HEK293T (cell line): ENCODE measurements at regions not wholly inside any gene's neighbourhood (a gene's known extent, or its start where the extent isn't known, plus 50 kb on each side); places are given as distances from the start of the nearest gene placed in this dataset.

Source experiments
- CTCF ChIA-PET: fragments of 350-600 bp; formaldehyde crosslinking; extraction: SDS; loops from one replicate; lab custom pipeline; 2021; ENCODE audit warnings: antibody characterized with exemption, inconsistent platforms; lab: Yijun Ruan, JAX
- POLR2A ChIA-PET: fragments of 350-600 bp; formaldehyde crosslinking; extraction: SDS; loops from one replicate; lab custom pipeline; 2020; ENCODE audit warnings: antibody characterized with exemption, inconsistent platforms; lab: Yijun Ruan, JAX
- DNase-seq: peaks from one replicate; pipeline ENCODE4 v3.0.0; 2012; ENCODE audit warnings: mixed read lengths; ENCODE audit errors: extremely low spot score
- ARNT ChIP-seq: fragments of 450-650 bp; IDR thresholded peaks from 2 replicates; pipeline ENCODE4 v1.6.1; 2017; ENCODE audit warnings: mild to moderate bottlenecking
- BHLHE40 ChIP-seq: fragments of 450-650 bp; IDR thresholded peaks from 2 replicates; pipeline ENCODE4 v1.6.1; 2016; ENCODE audit warnings: mild to moderate bottlenecking, moderate library complexity, borderline replicate concordance
- CTBP1 ChIP-seq: fragments of 450-650 bp; IDR thresholded peaks from 2 replicates; pipeline ENCODE4 v1.6.1; 2016; ENCODE audit warnings: borderline replicate concordance
- ELF4 ChIP-seq: fragments of 450-650 bp; IDR thresholded peaks from 2 replicates; pipeline ENCODE4 v1.6.1; 2017; ENCODE audit warnings: antibody characterized with exemption
- FOXA1 ChIP-seq: fragments of 450-650 bp; IDR thresholded peaks from 2 replicates; pipeline ENCODE4 v1.6.1; 2016; ENCODE audit warnings: mild to moderate bottlenecking
- FOXK2 ChIP-seq: fragments of 450-650 bp; IDR thresholded peaks from 2 replicates; pipeline ENCODE4 v1.6.1; 2016; ENCODE audit warnings: mild to moderate bottlenecking
- FOXM1 ChIP-seq: fragments of 450-650 bp; IDR thresholded peaks from 2 replicates; pipeline ENCODE4 v1.6.1; 2017; ENCODE audit warnings: mild to moderate bottlenecking, borderline replicate concordance
- HDGF ChIP-seq: fragments of 450-650 bp; IDR thresholded peaks from 2 replicates; pipeline ENCODE4 v1.6.1; 2017; ENCODE audit warnings: antibody characterized with exemption, borderline replicate concordance
- L3MBTL2 ChIP-seq: fragments of 450-650 bp; conservative IDR thresholded peaks from 2 replicates; pipeline ENCODE4 v1.6.1; 2016; ENCODE audit warnings: mild to moderate bottlenecking
- LEF1 ChIP-seq: fragments of 450-650 bp; IDR thresholded peaks from 2 replicates; pipeline ENCODE4 v1.6.1; 2017; ENCODE audit warnings: mild to moderate bottlenecking, borderline replicate concordance
- NFRKB ChIP-seq: fragments of 450-650 bp; IDR thresholded peaks from 2 replicates; pipeline ENCODE4 v1.6.1; 2016; ENCODE audit warnings: mild to moderate bottlenecking, moderate library complexity
- SP1 ChIP-seq: fragments of 450-650 bp; IDR thresholded peaks from 2 replicates; pipeline ENCODE4 v1.6.1; 2017
- SUZ12 ChIP-seq: fragments of 450-650 bp; IDR thresholded peaks from 2 replicates; pipeline ENCODE4 v1.6.1; 2016; ENCODE audit warnings: mild to moderate bottlenecking
- TARDBP ChIP-seq: fragments of 450-650 bp; IDR thresholded peaks from 2 replicates; pipeline ENCODE4 v1.6.1; 2016
- ZNF384 ChIP-seq: fragments of 450-650 bp; IDR thresholded peaks from 2 replicates; pipeline ENCODE4 v1.6.1; 2016
- TF ChIP-seq, protein P1 (sequence below): fragments of 450-650 bp; IDR thresholded peaks from 2 replicates; pipeline ENCODE4 v1.6.1; 2016

DNA sequence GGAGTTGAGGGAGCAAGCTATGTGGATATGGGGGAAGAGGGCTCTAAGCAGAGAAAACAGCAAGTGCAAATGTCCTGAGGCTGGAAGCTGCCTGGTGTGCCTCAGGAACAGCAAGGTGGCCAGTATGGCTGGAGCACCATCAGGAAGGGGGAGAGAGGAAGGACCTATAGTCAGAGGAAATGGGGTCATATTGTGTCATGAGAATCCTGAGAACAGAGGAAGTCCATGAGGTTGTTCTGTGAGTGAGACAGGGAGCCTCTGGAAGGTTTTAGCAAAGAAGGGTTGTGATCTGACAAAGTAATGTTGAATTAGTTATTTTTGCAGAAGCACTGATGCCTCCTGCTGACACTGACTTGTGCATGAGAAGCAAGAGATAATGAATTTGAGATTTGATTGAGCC, 204.3 kb downstream of the PTEN start:
- ChIA-PET CTCF (no interaction called here), POLR2A (no interaction called here)
- DNase-seq: no peak
- no peak for TF ChIP-seq NFRKB
- TF ChIP-seq, protein P1, sequence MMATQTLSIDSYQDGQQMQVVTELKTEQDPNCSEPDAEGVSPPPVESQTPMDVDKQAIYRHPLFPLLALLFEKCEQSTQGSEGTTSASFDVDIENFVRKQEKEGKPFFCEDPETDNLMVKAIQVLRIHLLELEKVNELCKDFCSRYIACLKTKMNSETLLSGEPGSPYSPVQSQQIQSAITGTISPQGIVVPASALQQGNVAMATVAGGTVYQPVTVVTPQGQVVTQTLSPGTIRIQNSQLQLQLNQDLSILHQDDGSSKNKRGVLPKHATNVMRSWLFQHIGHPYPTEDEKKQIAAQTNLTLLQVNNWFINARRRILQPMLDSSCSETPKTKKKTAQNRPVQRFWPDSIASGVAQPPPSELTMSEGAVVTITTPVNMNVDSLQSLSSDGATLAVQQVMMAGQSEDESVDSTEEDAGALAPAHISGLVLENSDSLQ: no peak

DNA sequence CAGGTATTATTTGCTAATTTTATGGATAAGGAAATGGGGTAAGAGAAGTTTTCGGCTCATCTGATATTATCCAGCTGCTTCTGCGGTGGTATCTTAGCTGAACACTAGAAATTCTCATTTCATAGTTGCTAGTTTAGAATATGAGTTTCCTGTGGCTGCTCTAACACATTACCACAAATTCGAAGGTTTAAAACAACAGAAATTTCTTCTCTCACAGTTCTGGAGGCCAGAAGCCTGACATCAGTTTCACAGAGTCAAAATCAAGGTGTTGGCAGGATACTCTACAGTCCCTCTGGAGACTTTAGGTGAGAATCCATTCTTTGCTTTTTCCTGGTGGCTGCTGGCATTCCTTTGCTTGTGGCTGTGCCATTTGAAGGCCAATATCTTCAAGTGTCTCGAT, 205.9 kb downstream of the PTEN start:
- DNase-seq: no peak
- ChIA-PET POLR2A (no interaction called here), CTCF (no interaction called here)
- TF ChIP-seq, protein P1: no peak

DNA sequence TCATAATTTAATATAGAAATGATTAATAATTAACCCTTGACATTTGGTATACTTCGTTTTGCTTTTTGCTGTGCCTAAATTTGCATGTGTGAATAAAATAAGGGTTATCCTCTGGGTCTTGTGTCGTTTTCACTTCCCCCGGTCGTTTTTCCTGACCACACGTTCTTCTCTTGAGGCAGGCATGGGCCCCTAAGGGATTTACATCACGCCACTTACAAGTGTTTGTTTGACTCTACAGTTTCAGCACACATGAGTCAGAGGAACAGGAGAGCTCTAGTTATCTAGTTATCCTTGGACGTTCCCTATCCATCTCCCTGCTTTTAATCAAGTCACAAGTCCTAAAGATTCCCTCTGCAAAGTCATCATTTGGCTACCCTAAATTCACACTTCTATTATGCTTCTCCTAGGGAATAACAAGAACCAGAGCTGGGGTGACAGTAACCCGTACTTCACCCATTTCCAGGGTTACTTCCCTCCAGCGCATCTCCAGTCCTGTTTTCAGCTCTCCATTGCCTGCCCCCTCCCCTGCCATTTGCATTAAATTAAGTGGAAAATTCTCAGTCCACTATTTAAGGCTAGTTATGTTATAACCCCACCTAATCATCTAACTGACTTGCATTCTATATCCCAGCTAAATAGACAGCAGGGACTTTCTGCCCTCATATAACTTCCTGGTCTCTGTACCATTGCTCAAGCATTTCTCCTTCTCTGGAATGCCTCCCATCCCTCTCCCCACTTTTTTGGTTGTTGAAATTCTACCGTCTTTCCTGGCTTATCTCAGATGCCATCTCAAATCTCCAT, 206.9 kb downstream of the PTEN start:
- POLR2A ChIA-PET: no interaction called here
- CTCF ChIA-PET: interaction anchor here (0.6 kb wide), 1 partner anchor 29 kb away, joined by 4 read pairs; no protein-coding TSS in a partner anchor
- DNase-seq: peak; percentile 15
- no peak for TF ChIP-seq LEF1
- TF ChIP-seq FOXK2: no peak
- TF ChIP-seq ELF4: no peak
- TF ChIP-seq NFRKB: no peak
- no peak for TF ChIP-seq ZNF384
- TF ChIP-seq, protein P1: no peak
- no peak for TF ChIP-seq FOXM1
- no peak for TF ChIP-seq L3MBTL2
- no peak for TF ChIP-seq CTBP1
- no peak for TF ChIP-seq HDGF
- no peak for TF ChIP-seq SP1
- no peak for TF ChIP-seq SUZ12
- TF ChIP-seq TARDBP: no peak
- no peak for TF ChIP-seq ARNT
- TF ChIP-seq FOXA1: no peak
- no peak for TF ChIP-seq BHLHE40

DNA sequence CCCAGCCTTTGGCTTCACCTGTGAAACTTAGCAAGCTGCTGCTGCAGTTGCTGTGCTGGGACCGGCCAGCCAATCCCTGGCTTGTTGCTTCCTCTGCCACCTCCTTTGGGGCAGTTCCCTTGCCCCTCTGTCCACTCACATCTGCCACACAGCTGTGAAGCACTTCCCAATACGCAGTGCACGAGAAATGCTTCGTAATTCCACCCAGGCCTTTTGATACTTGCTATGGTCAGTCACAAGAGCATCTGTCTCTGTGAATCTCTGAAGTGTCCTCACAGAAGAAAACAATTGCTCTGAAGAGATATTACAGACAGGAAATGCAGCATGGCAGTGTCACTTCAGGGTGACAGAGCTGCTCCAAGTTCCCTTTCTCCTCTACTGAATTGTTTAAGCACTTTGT, 208.5 kb downstream of the PTEN start:
- POLR2A ChIA-PET: no interaction called here
- CTCF ChIA-PET: no interaction called here
- no peak for TF ChIP-seq NFRKB
- no peak for DNase-seq

DNA sequence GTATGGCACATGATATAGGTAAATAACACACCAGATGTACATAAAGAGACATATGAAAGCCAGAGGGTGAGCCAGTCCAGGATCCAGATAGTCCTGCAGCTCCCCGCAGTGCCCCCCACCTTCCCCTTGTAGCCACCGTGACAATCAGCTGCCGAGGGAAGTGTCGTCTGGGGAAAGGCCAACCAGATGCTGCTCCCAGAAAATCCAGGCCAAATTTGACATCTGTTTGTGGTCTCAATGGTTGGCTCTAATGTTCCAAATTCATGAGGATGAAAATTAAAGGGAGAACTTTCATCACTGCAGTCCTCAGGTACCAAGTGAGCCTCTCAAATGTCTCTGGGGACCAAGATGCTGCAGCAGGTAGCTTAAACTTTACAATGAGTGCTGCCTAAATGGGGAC, 210.3 kb downstream of the PTEN start:
- no peak for DNase-seq
- ChIA-PET CTCF (no interaction called here), POLR2A (no interaction called here)
- no peak for TF ChIP-seq FOXM1
- no peak for TF ChIP-seq SP1
- no peak for TF ChIP-seq NFRKB
- no peak for TF ChIP-seq ELF4
- TF ChIP-seq, protein P1: no peak
- no peak for TF ChIP-seq HDGF

DNA sequence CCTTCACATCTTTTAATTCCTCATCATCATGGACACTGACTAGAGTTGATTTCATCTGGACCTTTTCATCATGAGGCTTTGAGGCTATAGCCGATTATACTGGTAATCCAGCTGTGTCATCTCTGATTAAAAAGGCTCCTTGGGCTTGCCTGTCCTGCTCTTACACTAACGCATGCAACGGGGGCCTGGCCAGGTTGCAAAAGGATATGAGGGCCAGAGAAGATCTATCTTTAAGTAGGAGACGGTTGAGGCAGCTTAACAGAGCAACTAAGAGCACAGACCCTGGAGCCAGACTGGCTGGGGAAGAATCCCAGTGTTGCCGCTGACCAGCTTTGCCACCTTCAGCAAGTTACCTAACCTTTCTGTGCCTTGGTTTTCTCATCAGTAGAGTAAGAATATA, 211.5 kb downstream of the PTEN start:
- POLR2A ChIA-PET: no interaction called here
- CTCF ChIA-PET: no interaction called here
- DNase-seq: no peak
- no peak for TF ChIP-seq SUZ12
- TF ChIP-seq FOXA1: no peak
- TF ChIP-seq FOXK2: no peak
- TF ChIP-seq ELF4: no peak

DNA sequence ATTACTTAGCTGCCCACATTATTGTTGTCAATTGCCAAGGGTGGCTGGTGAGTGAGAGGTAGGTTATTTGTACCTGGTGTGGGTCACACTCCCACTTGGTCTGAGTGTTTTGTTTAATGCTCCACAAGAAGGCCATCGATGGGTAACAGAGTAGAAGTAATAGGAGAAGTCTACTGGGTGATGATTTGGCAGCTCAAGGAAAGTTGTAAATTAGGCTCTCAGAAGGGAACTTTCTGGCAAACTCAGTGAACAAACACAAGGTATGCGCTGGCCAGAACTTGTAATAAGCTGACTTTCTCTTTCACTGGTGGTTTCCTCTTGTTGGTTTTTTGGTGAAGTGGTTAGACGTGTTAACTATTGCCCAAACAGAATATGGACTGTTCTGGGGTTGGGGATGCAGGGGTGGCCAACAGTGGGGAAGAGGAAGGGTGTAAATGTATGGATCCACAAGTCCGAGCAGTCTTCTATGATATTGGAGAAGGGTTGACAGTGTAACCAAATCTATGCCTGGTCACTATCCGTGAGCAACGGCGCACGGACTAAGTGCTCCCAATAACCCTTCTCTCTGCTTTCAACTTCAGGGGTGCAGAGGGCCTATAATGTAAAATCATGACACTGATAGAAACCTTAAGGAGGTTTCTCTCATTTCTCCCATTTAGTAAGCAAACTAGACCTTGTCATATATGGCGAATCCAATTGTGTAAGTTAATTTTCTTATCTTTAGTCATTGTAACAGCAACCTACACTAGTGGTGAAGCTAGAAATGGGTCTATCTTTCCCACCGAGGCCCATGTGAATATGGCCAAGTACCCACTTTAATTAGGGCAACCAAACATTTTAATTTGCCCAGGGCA, 212.8 kb downstream of the PTEN start:
- no peak for DNase-seq
- POLR2A ChIA-PET: interaction anchor here (0.5 kb wide), 1 partner anchor 208 kb away, joined by 3 read pairs; no protein-coding TSS in a partner anchor
- no peak for TF ChIP-seq FOXM1
- TF ChIP-seq FOXK2: no peak
- TF ChIP-seq, protein P1: no peak
- TF ChIP-seq SP1: no peak
- no peak for TF ChIP-seq CTBP1
- TF ChIP-seq ELF4: no peak
- CTCF ChIA-PET: interaction anchor here (0.6 kb wide), 1 partner anchor 238 kb away, joined by 3 read pairs; no protein-coding TSS in a partner anchor
